Neural cell (in vitro differentiated cells): ENCODE measurements at regions not wholly inside any gene's neighbourhood (a gene's known extent, or its start where the extent isn't known, plus 50 kb on each side); places are given as distances from the start of the nearest gene placed in this dataset.

ENCODE experiments used
- H2AFZ ChIP-seq: fragments of 200-600, 300-800 bp; sonication (generic), shearing (Covaris generic); 2 replicates; pipeline ENCODE4 v1.6.0; 2014; ENCODE audit warnings: low read depth, mild to moderate bottlenecking, antibody characterized with exemption, low read length, moderate library complexity
- H3F3A ChIP-seq: fragments of 200-600 bp; shearing (Covaris generic); 2 replicates; pipeline ENCODE4 v1.6.1; 2016; ENCODE audit warnings: mild to moderate bottlenecking, moderate library complexity, mixed read lengths, antibody characterized with exemption, low read length; ENCODE audit not compliant: insufficient read depth, poor library complexity, severe bottlenecking
- H3K27ac ChIP-seq: fragments of 200-600, 300-800 bp; sonication (generic), shearing (Covaris generic); 2 replicates; pipeline ENCODE4 v1.5.1; 2014; ENCODE audit warnings: mild to moderate bottlenecking, low read length, moderate library complexity
- H3K27me3 ChIP-seq: fragments of 300-800, 200-600 bp; sonication (generic), shearing (Covaris generic); 2 replicates; pipeline ENCODE4 v1.6.0; 2014; ENCODE audit warnings: mild to moderate bottlenecking, low read depth, low read length, moderate library complexity; ENCODE audit not compliant: insufficient read depth
- H3K36me3 ChIP-seq: fragments of 300-800, 200-600 bp; sonication (generic), shearing (Covaris generic); 2 replicates; pipeline ENCODE4 v1.5.1; 2014; ENCODE audit warnings: mild to moderate bottlenecking, antibody characterized with exemption, low read length, moderate library complexity; ENCODE audit not compliant: insufficient read depth
- H3K4me2 ChIP-seq: fragments of 300-800, 200-600 bp; sonication (generic), shearing (Covaris generic); 2 replicates; pipeline ENCODE4 v1.6.0; 2014; ENCODE audit warnings: mild to moderate bottlenecking, low read length
- H3K4me3 ChIP-seq: fragments of 300-800, 200-600 bp; sonication (generic), shearing (Covaris generic); 2 replicates; pipeline ENCODE4 v1.5.1; 2014; ENCODE audit warnings: mild to moderate bottlenecking, low read length, moderate library complexity
- H3K79me2 ChIP-seq: fragments of 200-600 bp; shearing (Covaris generic); replicated peaks from 2 replicates; pipeline ENCODE4 v1.6.0; 2014; ENCODE audit warnings: mild to moderate bottlenecking, low read length, moderate library complexity; ENCODE audit not compliant: insufficient read depth
- H3K9ac ChIP-seq: fragments of 300-800, 200-600 bp; sonication (generic), shearing (Covaris generic); 2 replicates; pipeline ENCODE4 v1.6.1; 2016; ENCODE audit warnings: mild to moderate bottlenecking, low read length, mixed read lengths
- H3K9me2 ChIP-seq: fragments of 200-600 bp; shearing (Covaris generic); 2 replicates; pipeline ENCODE4 v1.6.1; 2016; ENCODE audit warnings: mild to moderate bottlenecking, low read length, mixed read lengths; ENCODE audit not compliant: insufficient read depth
- H3K9me3 ChIP-seq: fragments of 200-600, 300-800 bp; sonication (generic), shearing (Covaris generic); 2 replicates; pipeline ENCODE4 v1.6.1; 2016; ENCODE audit warnings: mild to moderate bottlenecking, mixed run types, low read length, moderate library complexity, mixed read lengths
- H4K20me1 ChIP-seq: fragments of 200-600 bp; shearing (Covaris generic); 2 replicates; pipeline ENCODE4 v1.6.1; 2016; ENCODE audit warnings: mild to moderate bottlenecking, mixed run types; ENCODE audit not compliant: insufficient read depth
- CTCF ChIP-seq: fragments of 450-650 bp; IDR thresholded peaks from 2 replicates; pipeline ENCODE4 v1.5.1; 2014; ENCODE audit warnings: antibody characterized with exemption, mild to moderate bottlenecking, moderate library complexity; ENCODE audit not compliant: poor library complexity, severe bottlenecking
- EP300 ChIP-seq: fragments of 450-650 bp; conservative IDR thresholded peaks from 2 replicates; pipeline ENCODE4 v1.6.1; 2014; ENCODE audit warnings: antibody characterized with exemption, mild to moderate bottlenecking, moderate library complexity; ENCODE audit not compliant: poor library complexity, severe bottlenecking
- EZH2 ChIP-seq: fragments of 200-600, 300-800 bp; shearing (Covaris generic), sonication (generic); IDR thresholded peaks from 2 replicates; pipeline ENCODE4 v1.6.1; 2014; ENCODE audit warnings: antibody characterized with exemption, low read length, borderline replicate concordance, mild to moderate bottlenecking; ENCODE audit not compliant: insufficient read depth, poor library complexity, severe bottlenecking
- MXI1 ChIP-seq: fragments of 450-650 bp; conservative IDR thresholded peaks from 2 replicates; pipeline ENCODE4 v1.6.1; 2014; ENCODE audit warnings: antibody characterized with exemption, mild to moderate bottlenecking; ENCODE audit not compliant: poor library complexity, severe bottlenecking
- POLR2AphosphoS5 ChIP-seq: IDR thresholded peaks from 2 replicates; pipeline ENCODE4 v1.6.1; 2012
- RAD21 ChIP-seq: fragments of 450-650 bp; conservative IDR thresholded peaks from 2 replicates; pipeline ENCODE4 v1.6.1; 2014; ENCODE audit warnings: antibody characterized with exemption, mild to moderate bottlenecking, moderate library complexity
- REST ChIP-seq: IDR thresholded peaks from 2 replicates; pipeline ENCODE4 v1.6.1; 2012; ENCODE audit warnings: borderline replicate concordance
- SMC3 ChIP-seq: fragments of 450-650 bp; conservative IDR thresholded peaks from 2 replicates; pipeline ENCODE4 v1.6.1; 2014; ENCODE audit warnings: antibody characterized with exemption, mild to moderate bottlenecking, moderate library complexity; ENCODE audit not compliant: poor library complexity
- TAF1 ChIP-seq: IDR thresholded peaks from 2 replicates; pipeline ENCODE4 v1.6.1; 2012; ENCODE audit warnings: low read depth

- H3K9me3 ChIP-seq = no peaks in the 10 kb centered on the region
- no peak overlapping the region for H3K27ac ChIP-seq
- no peak overlapping the region for H2AFZ ChIP-seq
- H3F3A ChIP-seq = no peaks in the 10 kb centered on the region
- H3K79me2 ChIP-seq = no peaks in the 10 kb centered on the region
- no peaks in the 10 kb centered on the region for H3K36me3 ChIP-seq
- H4K20me1 ChIP-seq = no peaks in the 10 kb centered on the region
- H3K27me3 ChIP-seq = no peaks in the 10 kb centered on the region
- TF ChIP-seq RAD21 (no peak), CTCF (no peak), MXI1 (no peak), POLR2AphosphoS5 (no peak), REST (no peak), EZH2 (no peak), EP300 (no peak), TAF1 (no peak), SMC3 (no peak)
- H3K4me3 ChIP-seq = no peak overlapping the region
- no peaks in the 10 kb centered on the region for H3K9me2 ChIP-seq
- H3K9ac ChIP-seq = no peak overlapping the region
- H3K4me2 ChIP-seq = no peak overlapping the region
These were observed 149.8 kb downstream of the ZNF648 start for GRCh38 chr1:181911715-181912114.

GRCh38 chr1:181910905-181911304, 150.6 kb downstream of the ZNF648 start:
- H4K20me1 ChIP-seq = no peaks in the 10 kb centered on the region
- TF ChIP-seq REST = no peak
- peak; percentile 50 for TF ChIP-seq CTCF
- no peak for TF ChIP-seq SMC3
- TF ChIP-seq EP300 = no peak
- H3K4me2 ChIP-seq = no peak overlapping the region
- H2AFZ ChIP-seq = no peak overlapping the region
- no peak overlapping the region for H3K9ac ChIP-seq
- H3K9me3 ChIP-seq = no peaks in the 10 kb centered on the region
- H3K79me2 ChIP-seq = no peaks in the 10 kb centered on the region
- no peaks in the 10 kb centered on the region for H3K9me2 ChIP-seq
- H3F3A ChIP-seq = no peaks in the 10 kb centered on the region
- H3K36me3 ChIP-seq = no peaks in the 10 kb centered on the region
- no peak overlapping the region for H3K27ac ChIP-seq
- no peak overlapping the region for H3K4me3 ChIP-seq
- H3K27me3 ChIP-seq = no peaks in the 10 kb centered on the region
